ENCODE measurements at regions not wholly inside any gene's neighbourhood (a gene's known extent, or its start where the extent isn't known, plus 50 kb on each side); places are given as distances from the start of the nearest gene placed in this dataset.

- intact Hi-C loops (cut with DNase I; ENCODE audit: low total_unique reads), result loop anchor here (10.0 kb wide), 1 partner anchor 101 kb away; no protein-coding TSS in a partner anchor
- TF ChIP-seq POLR2AphosphoS5 (IDR thresholded peaks at IDR 0.05), result no peak
- no peak for TF ChIP-seq CTCF (IDR thresholded peaks at IDR 0.05)
- TF ChIP-seq POLR2A (IDR thresholded peaks at IDR 0.05), result no peak
- Histone ChIP-seq H3K4me1 (no peaks in the 10 kb centered on the region), H3K4me3 (no peak overlapping the region), H3K36me3 (no peaks in the 10 kb centered on the region), H3K27ac (no peak overlapping the region), H3K27me3 (peaks cover 0 to 48% of the 10 kb centered on the region in 2 donors), H3K9me3 (no peaks in the 10 kb centered on the region)
- no peak for DNase-seq (ENCODE audit: low spot score in 2 of 2)
These were observed 65.9 kb upstream of the FBRSL1 start for GRCh38 chr12:132423820-132424645.

DNA sequence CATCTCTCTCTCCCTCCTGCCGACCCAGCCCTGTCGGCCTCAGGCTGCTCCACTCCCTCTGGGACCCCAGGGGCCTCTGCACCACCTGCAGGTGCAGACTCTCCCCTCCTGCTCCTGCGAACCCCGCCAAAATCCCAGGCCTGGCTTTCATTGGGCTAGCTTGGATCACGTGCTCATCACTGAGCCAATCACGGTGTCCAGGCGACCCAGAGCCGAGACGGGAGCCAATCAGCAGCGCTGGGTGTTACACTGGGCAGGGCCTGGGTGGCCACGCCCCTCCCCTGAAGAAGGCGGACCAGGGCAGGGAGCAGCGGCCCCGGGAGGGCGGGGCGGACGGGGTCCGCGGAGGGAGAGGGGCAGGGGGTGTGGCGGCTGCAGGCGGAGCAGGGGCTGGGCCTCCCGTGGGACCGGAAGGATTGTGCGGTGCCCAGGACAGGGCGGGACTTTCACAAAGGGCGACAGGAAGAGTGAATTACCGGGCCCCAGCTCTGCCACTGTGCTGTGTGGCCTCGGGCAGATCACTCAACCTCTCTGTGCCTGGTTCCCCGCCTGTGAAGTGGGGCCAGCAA is 66.6 kb upstream of the FBRSL1 start:
- Histone ChIP-seq H3K27ac (no peak overlapping the region), H3K9me3 (no peaks in the 10 kb centered on the region), H3K36me3 (no peaks in the 10 kb centered on the region), H3K4me3 (no peak overlapping the region), H3K27me3 (peaks cover 0 to 51% of the 10 kb centered on the region in 2 donors), H3K4me1 (no peaks in the 10 kb centered on the region)
- DNase-seq (ENCODE audit: low spot score in 2 of 2), result no peak
- intact Hi-C loops (cut with DNase I; ENCODE audit: low total_unique reads), result loop anchor here (10.0 kb wide), 1 partner anchor 101 kb away; no protein-coding TSS in a partner anchor
- no peak for TF ChIP-seq POLR2AphosphoS5 (IDR thresholded peaks at IDR 0.05)
- no peak for TF ChIP-seq POLR2A (IDR thresholded peaks at IDR 0.05)
- TF ChIP-seq CTCF (IDR thresholded peaks at IDR 0.05), result no peak

DNA sequence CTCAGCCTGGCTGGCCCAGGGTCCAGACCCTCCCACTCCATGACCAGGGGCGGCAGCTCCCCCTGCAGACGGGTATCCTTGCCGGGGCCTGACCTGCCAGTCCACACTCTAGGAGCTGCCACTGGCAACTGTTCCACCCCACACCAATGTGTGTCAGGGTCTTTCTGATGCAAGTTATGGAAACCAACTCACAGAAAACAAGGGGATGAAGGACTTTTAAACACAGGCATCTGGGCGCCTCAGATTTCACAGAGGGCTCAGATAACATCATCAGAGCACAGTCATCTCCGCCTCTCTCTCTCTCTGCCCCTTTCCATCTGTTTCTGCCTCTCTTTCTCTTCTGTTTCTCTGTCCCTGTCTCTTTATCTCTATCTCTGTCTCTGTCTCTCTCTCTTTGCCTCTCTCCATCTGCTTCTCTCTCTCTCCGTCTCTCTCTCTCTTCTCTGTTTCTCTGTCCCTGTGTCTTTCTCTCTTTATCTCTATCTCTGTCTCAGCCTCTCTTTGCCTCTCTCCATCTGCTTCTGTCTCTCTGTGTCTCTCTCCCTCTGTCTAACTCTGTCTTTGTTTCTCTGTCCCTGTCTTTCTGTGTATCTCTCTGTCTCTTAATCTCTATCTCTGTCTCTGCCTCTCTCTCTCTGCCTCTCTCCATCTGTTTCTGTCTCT is 67.4 kb upstream of the FBRSL1 start:
- H3K9me3 ChIP-seq, result no peaks in the 10 kb centered on the region
- peaks cover 0 to 51% of the 10 kb centered on the region in 2 donors for H3K27me3 ChIP-seq
- no peak for TF ChIP-seq CTCF (IDR thresholded peaks at IDR 0.05)
- TF ChIP-seq POLR2A (IDR thresholded peaks at IDR 0.05), result no peak
- intact Hi-C loops (cut with DNase I; ENCODE audit: low total_unique reads), result loop anchor here (10.0 kb wide), 1 partner anchor 102 kb away; no protein-coding TSS in a partner anchor
- H3K4me3 ChIP-seq, result no peak overlapping the region
- no peak for DNase-seq (ENCODE audit: low spot score in 2 of 2)
- no peaks in the 10 kb centered on the region for H3K36me3 ChIP-seq
- no peaks in the 10 kb centered on the region for H3K4me1 ChIP-seq
- no peak overlapping the region for H3K27ac ChIP-seq

GRCh38 chr12:132422040-132422380 is 67.9 kb upstream of the FBRSL1 start:
- TF ChIP-seq POLR2A (IDR thresholded peaks at IDR 0.05) (no peak), POLR2AphosphoS5 (IDR thresholded peaks at IDR 0.05) (no peak), CTCF (IDR thresholded peaks at IDR 0.05) (no peak)
- Histone ChIP-seq H3K4me3 (no peak overlapping the region), H3K9me3 (no peaks in the 10 kb centered on the region), H3K27ac (no peak overlapping the region), H3K4me1 (no peaks in the 10 kb centered on the region), H3K36me3 (no peaks in the 10 kb centered on the region), H3K27me3 (peaks cover 0 to 55% of the 10 kb centered on the region in 2 donors)
- intact Hi-C loops (cut with DNase I; ENCODE audit: low total_unique reads), result loop anchor here (10.0 kb wide), 1 partner anchor 103 kb away; no protein-coding TSS in a partner anchor
- DNase-seq (ENCODE audit: low spot score in 2 of 2), result no peak
